Parathyroid adenoma (tissue), 2 donors: ENCODE measurements at regions not wholly inside any gene's neighbourhood (a gene's known extent, or its start where the extent isn't known, plus 50 kb on each side); places are given as distances from the start of the nearest gene placed in this dataset.
A peak's percentile ranks its signal among the peaks of the same experiment; 100 is the strongest.

ENCODE experiments used
- H2AFZ ChIP-seq: fragments of 300-600 bp; sonication (generic); one replicate; pipeline ENCODE4 v1.7.0; 2017; ENCODE audit warnings: antibody characterized with exemption, mild to moderate bottlenecking
- H3K27ac ChIP-seq: fragments of 300-600 bp; sonication (generic); one replicate; pipeline ENCODE4 v1.7.0; 2017
- H3K27me3 ChIP-seq: fragments of 300-600 bp; sonication (generic); one replicate; pipeline ENCODE4 v1.7.0; 2017; ENCODE audit warnings: low read length; ENCODE audit not compliant: control insufficient read depth, insufficient read depth
- H3K36me3 ChIP-seq: fragments of 300-600 bp; sonication (generic); one replicate; pipeline ENCODE4 v1.7.0; 2017; ENCODE audit warnings: low read length; ENCODE audit not compliant: control insufficient read depth, insufficient read depth
- H3K4me1 ChIP-seq: fragments of 300-600 bp; sonication (generic); one replicate; pipeline ENCODE4 v1.7.0; 2017; ENCODE audit warnings: control low read depth
- H3K4me2 ChIP-seq: fragments of 300-600 bp; sonication (generic); one replicate; pipeline ENCODE4 v1.7.0; 2017; ENCODE audit warnings: low read length
- H3K4me3 ChIP-seq: fragments of 300-600 bp; sonication (generic); one replicate; pipeline ENCODE4 v1.7.0; 2017; ENCODE audit warnings: low read depth, low read length
- H3K79me2 ChIP-seq: fragments of 300-600 bp; sonication (generic); one replicate; pipeline ENCODE4 v1.7.0; 2017; ENCODE audit warnings: control low read depth
- H3K9ac ChIP-seq: fragments of 300-600 bp; sonication (generic); one replicate; pipeline ENCODE4 v1.7.0; 2017; ENCODE audit warnings: mild to moderate bottlenecking
- H3K9me3 ChIP-seq: fragments of 300-600 bp; sonication (generic); one replicate; pipeline ENCODE4 v1.7.0; 2017; ENCODE audit warnings: low read length; ENCODE audit not compliant: control insufficient read depth
- CTCF ChIP-seq: fragments of 300-600 bp; sonication (generic); IDR thresholded peaks from one replicate; pipeline ENCODE4 v1.7.0; 2017; ENCODE audit warnings: antibody characterized with exemption, mild to moderate bottlenecking
- donor health status: primary hyperparathyroidism.

DNA sequence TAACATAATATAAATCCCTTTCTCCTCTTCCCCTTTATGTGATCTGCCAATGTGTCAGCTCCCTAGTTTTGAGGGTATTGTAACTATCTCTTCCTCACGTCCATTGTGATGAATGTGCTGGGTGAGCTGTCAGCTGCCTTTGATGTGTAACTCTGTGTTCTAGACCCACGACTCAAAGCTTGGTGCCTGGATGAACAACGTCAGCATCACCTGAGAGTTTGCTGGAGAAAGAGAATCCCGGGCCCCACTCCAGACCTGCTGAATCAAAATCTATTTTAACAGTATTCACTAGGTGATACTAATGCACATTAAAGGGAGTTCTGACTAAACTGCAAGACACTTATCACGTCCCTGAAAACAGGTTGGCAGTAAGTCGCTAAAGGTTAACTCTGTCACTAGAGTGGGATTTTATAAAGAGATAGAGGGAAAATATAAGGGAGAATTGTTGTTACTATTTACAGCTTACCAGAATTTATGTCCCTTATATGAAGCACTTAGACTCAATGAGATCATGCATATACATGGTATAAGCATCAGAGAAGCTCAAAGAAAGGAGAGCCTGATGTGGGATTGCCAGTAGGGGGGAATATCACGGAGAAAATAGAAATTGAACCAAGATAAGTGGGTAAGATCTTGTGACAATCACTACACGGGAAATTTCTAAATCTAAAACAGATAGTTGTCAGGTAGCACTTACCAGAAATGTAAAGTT is 423.8 kb upstream of the SLC30A5 start:
- TF ChIP-seq CTCF: no peak
- Histone ChIP-seq H3K27me3 (no peaks in the 10 kb centered on the region), H3K36me3 (no peaks in the 10 kb centered on the region), H3K4me2 (no peak overlapping the region), H3K79me2 (no peaks in the 10 kb centered on the region), H3K4me3 (no peak overlapping the region), H3K9me3 (no peaks in the 10 kb centered on the region), H3K27ac (peak overlapping the region; percentile 97), H3K4me1 (peaks cover 83% of the 10 kb centered on the region), H2AFZ (peak overlapping the region; percentile 61), H3K9ac (no peak overlapping the region)

DNA sequence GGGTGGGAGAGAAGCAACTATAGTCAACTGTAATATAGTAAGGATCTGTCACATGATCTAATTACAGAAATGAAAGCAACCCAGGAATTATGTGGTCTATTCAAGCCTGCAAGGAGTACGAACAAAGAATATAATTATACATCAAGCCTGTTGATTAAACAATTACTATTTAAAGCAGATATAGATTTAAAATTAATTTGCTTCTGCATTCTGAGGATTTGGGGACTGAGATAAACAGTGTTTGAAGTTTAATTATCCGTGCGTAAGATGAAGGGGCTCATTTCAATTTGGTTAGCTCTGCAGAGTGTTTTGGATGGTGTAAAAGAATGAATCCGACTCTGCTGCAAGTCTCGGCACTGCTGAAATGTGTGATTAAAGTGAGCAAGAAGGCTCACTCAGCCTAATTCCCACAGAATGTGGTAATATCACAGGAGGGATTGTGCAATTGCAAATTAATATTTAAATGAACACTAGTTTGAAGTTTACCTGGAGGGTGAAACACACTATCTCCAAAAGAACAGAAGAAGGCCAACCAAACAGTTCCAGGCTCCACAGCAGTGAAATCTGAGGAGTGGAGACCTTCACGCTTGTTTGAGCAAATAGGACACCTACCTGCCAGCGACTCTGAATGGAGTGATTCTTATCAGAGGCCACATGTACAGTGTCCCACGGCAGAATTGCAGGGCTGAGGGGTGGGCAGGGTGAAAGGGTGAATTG is 420.6 kb upstream of the SLC30A5 start:
- Histone ChIP-seq H3K79me2 (no peaks in the 10 kb centered on the region), H3K36me3 (no peaks in the 10 kb centered on the region), H3K9me3 (no peaks in the 10 kb centered on the region), H3K27ac (peak overlapping the region; percentile 97), H3K4me2 (peak overlapping the region; percentile 61), H2AFZ (peak overlapping the region; percentile 73), H3K9ac (no peak overlapping the region), H3K27me3 (no peaks in the 10 kb centered on the region), H3K4me1 (peaks cover 65% of the 10 kb centered on the region), H3K4me3 (peak overlapping the region; percentile 29)
- no peak for TF ChIP-seq CTCF

DNA sequence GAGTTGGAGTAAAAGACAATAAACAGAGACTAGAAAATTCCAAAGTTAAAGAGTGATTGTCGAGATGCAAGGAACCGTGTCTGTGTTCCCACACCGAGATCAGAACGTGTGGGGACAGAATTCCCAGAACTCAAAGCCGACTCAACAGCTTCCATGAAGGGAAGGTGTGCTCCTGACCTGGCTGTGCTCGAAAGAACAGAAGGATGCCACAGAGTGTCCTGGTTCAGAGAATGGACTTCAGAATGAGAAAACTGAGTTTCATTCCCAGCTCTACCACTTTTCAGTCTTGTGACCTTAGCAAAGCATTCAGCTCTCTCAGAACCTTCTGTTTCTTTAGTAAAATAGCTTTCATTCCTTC is 420.0 kb upstream of the SLC30A5 start:
- Histone ChIP-seq H3K4me1 (peaks cover 67% of the 10 kb centered on the region), H3K9ac (peak overlapping the region; percentile 20), H3K4me3 (peak overlapping the region; percentile 29), H3K9me3 (no peaks in the 10 kb centered on the region), H3K36me3 (no peaks in the 10 kb centered on the region), H2AFZ (peak overlapping the region; percentile 73), H3K79me2 (no peaks in the 10 kb centered on the region), H3K27me3 (no peaks in the 10 kb centered on the region), H3K4me2 (peak overlapping the region; percentile 56), H3K27ac (peak overlapping the region; percentile 97)
- TF ChIP-seq CTCF: no peak

DNA sequence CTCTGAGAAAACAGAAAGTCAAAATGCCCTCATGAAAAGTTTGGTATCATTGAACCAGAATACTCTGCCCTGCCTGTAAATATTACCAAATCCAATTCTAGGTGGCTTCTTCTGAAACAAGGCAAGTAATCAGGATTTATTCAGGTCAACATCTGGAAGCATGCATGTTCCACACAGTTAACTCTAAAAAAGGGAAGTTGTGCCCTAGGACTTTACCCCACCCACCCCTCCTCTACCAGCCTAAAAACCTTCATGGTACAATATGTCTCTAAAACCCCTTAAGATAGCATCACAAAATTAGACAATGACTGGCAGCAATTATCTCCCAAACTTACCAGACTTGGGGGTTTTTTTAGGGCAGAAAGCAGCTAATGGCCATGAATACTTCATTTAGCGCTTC is 414.8 kb upstream of the SLC30A5 start:
- Histone ChIP-seq H3K27ac (peak overlapping the region; percentile 90), H3K27me3 (no peaks in the 10 kb centered on the region), H3K4me1 (peaks cover 71% of the 10 kb centered on the region), H3K4me2 (no peak overlapping the region), H3K9me3 (no peaks in the 10 kb centered on the region), H3K4me3 (no peak overlapping the region), H2AFZ (no peak overlapping the region), H3K9ac (no peak overlapping the region), H3K36me3 (no peaks in the 10 kb centered on the region), H3K79me2 (no peaks in the 10 kb centered on the region)
- no peak for TF ChIP-seq CTCF
